Hematopoietic multipotent progenitor cell treated with erythropoietin and hydrocortisone succinate and interleukin-3 and kit ligand, for 15 days (in vitro differentiated cells): ENCODE measurements at regions not wholly inside any gene's neighbourhood (a gene's known extent, or its start where the extent isn't known, plus 50 kb on each side); places are given as distances from the start of the nearest gene placed in this dataset.
A peak's percentile ranks its signal among the peaks of the same experiment; 100 is the strongest.
"Not testable (repeated sequence)": the region's sequence is repeated elsewhere in the genome, so short reads cannot be mapped to it uniquely, and the experiment has no call there.

Source experiments
- DNase-seq: peaks from one replicate; pipeline ENCODE4 v3.0.0-alpha.2; 2015; ENCODE audit warnings: low spot score

- no peak for DNase-seq
These were observed 57.0 kb upstream of the MSN start for GRCh38 chrX:65610481-65610880.

- DNase-seq = no peak
These were observed 57.4 kb upstream of the MSN start for GRCh38 chrX:65610040-65610439.

GRCh38 chrX:65609237-65609636, 58.2 kb upstream of the MSN start:
- no peak for DNase-seq

GRCh38 chrX:65608026-65608425, 59.4 kb upstream of the MSN start:
- no peak for DNase-seq

GRCh38 chrX:65607070-65607742, 60.2 kb upstream of the MSN start:
- DNase-seq = no peak

GRCh38 chrX:65602221-65602560, 65.3 kb upstream of the MSN start:
- DNase-seq = no peak

GRCh38 chrX:65601530-65602220, 65.8 kb upstream of the MSN start:
- no peak for DNase-seq

GRCh38 chrX:65601126-65601525, 66.3 kb upstream of the MSN start:
- DNase-seq = no peak

GRCh38 chrX:65600106-65600505, 65.5 kb upstream of the LAS1L start:
- no peak for DNase-seq

GRCh38 chrX:65598559-65599147, 64.1 kb upstream of the LAS1L start:
- DNase-seq = no peak

- DNase-seq = no peak
These were observed 61.9 kb upstream of the LAS1L start for GRCh38 chrX:65596270-65597034.

GRCh38 chrX:65595460-65595876, 60.9 kb upstream of the LAS1L start:
- DNase-seq = peak; percentile 80

GRCh38 chrX:65591206-65591605, 56.6 kb upstream of the LAS1L start:
- no peak for DNase-seq

GRCh38 chrX:65589304-65589703, 54.7 kb upstream of the LAS1L start:
- no peak for DNase-seq

GRCh38 chrX:65588795-65589194, 54.2 kb upstream of the LAS1L start:
- no peak for DNase-seq

GRCh38 chrX:65587616-65588526, 53.3 kb upstream of the LAS1L start:
- peak; percentile 38 for DNase-seq

GRCh38 chrX:65586491-65586890, 51.9 kb upstream of the LAS1L start:
- no peak for DNase-seq

GRCh38 chrX:65585226-65585625, 50.6 kb upstream of the LAS1L start:
- not testable (repeated sequence) for DNase-seq
